ENCODE measurements at regions not wholly inside any gene's neighbourhood (a gene's known extent, or its start where the extent isn't known, plus 50 kb on each side); places are given as distances from the start of the nearest gene placed in this dataset.

- no peak for TF ChIP-seq YY1 (IDR thresholded peaks at IDR 0.05; ENCODE audit: insufficient read depth, insufficient read length)
- no peak for TF ChIP-seq ZNF274 (IDR thresholded peaks at IDR 0.05; ENCODE audit: low read depth, low read length)
- no peak for TF ChIP-seq SUZ12 (IDR thresholded peaks at IDR 0.05; ENCODE audit: extremely low read depth, insufficient read depth, insufficient read length)
Measured at GRCh38 chr9:78171651-78172050, 64.2 kb upstream of the CEP78 start.

All from NT2/D1 (cell line).